ENCODE measurements at regions not wholly inside any gene's neighbourhood (a gene's known extent, or its start where the extent isn't known, plus 50 kb on each side); places are given as distances from the start of the nearest gene placed in this dataset.

DNA sequence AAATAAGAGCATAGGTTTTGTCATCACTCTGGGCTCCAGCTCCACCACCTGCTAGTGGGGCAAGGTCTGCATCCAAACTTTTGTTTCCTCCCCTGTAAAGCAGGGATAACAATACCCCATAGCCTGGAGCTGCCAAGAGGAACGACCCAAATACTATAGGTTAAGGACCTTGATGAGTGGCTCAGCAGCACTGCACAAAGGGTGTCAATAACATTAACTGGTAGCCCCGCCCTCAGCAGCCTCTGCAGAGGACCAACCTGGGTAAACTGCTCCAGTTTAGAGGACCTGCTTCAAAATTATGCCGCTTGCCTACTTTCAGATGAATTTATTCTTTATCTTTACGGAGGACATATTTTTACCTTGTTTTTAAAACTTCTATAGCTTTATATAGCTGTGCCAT, 65.8 kb upstream of the RIOK3 start:
- TF ChIP-seq POLR2AphosphoS5 (IDR thresholded peaks at IDR 0.05; ENCODE audit: low read depth, low read length): no peak

DNA sequence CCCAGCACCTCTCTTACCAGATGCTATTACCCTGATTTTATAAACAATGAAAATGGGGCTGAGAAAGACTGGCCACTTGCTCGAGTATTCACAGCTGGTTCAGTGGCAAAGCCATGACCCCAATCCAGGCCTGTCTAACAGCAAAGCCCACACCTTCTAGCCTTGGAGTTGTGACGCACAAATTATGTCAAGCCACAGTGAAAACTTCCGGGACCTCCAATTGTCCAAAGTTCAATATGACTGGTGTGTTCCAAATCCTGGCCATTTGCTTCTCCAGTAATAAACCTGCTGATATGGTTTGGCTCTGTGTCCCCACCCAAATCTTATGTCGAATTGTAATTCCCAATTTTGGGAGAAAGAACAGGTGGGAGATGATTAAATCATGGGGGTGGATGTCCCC, 64.7 kb upstream of the RIOK3 start:
- TF ChIP-seq SIN3A (IDR thresholded peaks at IDR 0.05; ENCODE audit: borderline replicate concordance, insufficient read depth, low read length) (no peak), TAF1 (IDR thresholded peaks at IDR 0.05; ENCODE audit: borderline replicate concordance, insufficient read depth, low read length) (no peak), POLR2AphosphoS5 (IDR thresholded peaks at IDR 0.05; ENCODE audit: low read depth, low read length) (no peak), FOXP2 (optimal IDR thresholded peaks at IDR 0.05; ENCODE audit: borderline replicate concordance, extremely low read depth, extremely low read length, insufficient read depth) (no peak)
- TF ChIP-seq, protein P1, sequence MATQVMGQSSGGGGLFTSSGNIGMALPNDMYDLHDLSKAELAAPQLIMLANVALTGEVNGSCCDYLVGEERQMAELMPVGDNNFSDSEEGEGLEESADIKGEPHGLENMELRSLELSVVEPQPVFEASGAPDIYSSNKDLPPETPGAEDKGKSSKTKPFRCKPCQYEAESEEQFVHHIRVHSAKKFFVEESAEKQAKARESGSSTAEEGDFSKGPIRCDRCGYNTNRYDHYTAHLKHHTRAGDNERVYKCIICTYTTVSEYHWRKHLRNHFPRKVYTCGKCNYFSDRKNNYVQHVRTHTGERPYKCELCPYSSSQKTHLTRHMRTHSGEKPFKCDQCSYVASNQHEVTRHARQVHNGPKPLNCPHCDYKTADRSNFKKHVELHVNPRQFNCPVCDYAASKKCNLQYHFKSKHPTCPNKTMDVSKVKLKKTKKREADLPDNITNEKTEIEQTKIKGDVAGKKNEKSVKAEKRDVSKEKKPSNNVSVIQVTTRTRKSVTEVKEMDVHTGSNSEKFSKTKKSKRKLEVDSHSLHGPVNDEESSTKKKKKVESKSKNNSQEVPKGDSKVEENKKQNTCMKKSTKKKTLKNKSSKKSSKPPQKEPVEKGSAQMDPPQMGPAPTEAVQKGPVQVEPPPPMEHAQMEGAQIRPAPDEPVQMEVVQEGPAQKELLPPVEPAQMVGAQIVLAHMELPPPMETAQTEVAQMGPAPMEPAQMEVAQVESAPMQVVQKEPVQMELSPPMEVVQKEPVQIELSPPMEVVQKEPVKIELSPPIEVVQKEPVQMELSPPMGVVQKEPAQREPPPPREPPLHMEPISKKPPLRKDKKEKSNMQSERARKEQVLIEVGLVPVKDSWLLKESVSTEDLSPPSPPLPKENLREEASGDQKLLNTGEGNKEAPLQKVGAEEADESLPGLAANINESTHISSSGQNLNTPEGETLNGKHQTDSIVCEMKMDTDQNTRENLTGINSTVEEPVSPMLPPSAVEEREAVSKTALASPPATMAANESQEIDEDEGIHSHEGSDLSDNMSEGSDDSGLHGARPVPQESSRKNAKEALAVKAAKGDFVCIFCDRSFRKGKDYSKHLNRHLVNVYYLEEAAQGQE (IDR thresholded peaks at IDR 0.05; ENCODE audit: insufficient read depth in 1 of 2, low read depth in 2 of 2, low read length in 2 of 2): no peak

DNA sequence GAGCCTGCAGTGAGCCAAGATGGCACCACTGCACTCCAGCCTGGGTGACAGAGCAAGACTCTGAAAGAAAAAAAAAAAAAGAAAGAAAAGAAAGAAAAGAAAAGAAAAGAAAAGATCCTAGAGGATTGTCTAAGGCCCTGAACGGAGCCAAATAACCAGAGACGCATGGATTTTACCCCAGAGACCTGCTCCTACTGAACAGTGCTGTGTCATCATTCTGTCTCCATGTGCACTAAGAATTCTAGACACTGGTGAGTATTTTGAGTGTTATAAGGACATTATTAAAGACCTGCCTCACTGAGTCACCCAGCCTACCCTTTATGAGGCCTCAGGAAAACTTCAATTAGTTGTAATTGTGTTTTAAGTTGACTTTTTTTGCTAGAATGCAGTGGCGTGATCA, 61.9 kb upstream of the RIOK3 start:
- TF ChIP-seq SIN3A (IDR thresholded peaks at IDR 0.05; ENCODE audit: borderline replicate concordance, insufficient read depth, low read length) (no peak), TAF1 (IDR thresholded peaks at IDR 0.05; ENCODE audit: borderline replicate concordance, insufficient read depth, low read length) (no peak), FOXP2 (optimal IDR thresholded peaks at IDR 0.05; ENCODE audit: borderline replicate concordance, extremely low read depth, extremely low read length, insufficient read depth) (no peak), POLR2AphosphoS5 (IDR thresholded peaks at IDR 0.05; ENCODE audit: low read depth, low read length) (no peak)
- TF ChIP-seq, protein P1 (IDR thresholded peaks at IDR 0.05; ENCODE audit: insufficient read depth in 1 of 2, low read depth in 2 of 2, low read length in 2 of 2): no peak

DNA sequence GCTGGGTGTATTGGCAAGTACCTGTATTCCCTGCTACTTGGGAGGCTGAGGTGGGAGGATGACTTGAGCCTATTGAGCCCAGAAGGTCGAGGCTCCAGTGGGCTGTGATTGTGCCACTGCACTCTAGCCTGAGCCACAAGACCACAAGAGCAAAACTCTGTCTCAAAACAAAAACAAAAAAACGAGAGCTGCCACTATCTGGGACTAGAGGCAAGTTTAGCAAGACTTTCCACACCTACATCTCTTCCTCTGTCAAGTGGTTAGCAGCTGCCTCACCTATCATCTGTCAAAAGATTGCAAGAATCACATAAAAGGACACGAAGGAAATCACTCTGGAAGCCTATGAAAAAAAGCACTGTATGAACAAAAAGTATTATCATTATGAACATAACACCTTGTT, 55.2 kb upstream of the RIOK3 start:
- TF ChIP-seq SIN3A (IDR thresholded peaks at IDR 0.05; ENCODE audit: borderline replicate concordance, insufficient read depth, low read length) (no peak), FOXP2 (optimal IDR thresholded peaks at IDR 0.05; ENCODE audit: borderline replicate concordance, extremely low read depth, extremely low read length, insufficient read depth) (no peak), TAF1 (IDR thresholded peaks at IDR 0.05; ENCODE audit: borderline replicate concordance, insufficient read depth, low read length) (no peak), POLR2AphosphoS5 (IDR thresholded peaks at IDR 0.05; ENCODE audit: low read depth, low read length) (no peak)
- TF ChIP-seq, protein P1 (IDR thresholded peaks at IDR 0.05; ENCODE audit: insufficient read depth in 1 of 2, low read depth in 2 of 2, low read length in 2 of 2): no peak

DNA sequence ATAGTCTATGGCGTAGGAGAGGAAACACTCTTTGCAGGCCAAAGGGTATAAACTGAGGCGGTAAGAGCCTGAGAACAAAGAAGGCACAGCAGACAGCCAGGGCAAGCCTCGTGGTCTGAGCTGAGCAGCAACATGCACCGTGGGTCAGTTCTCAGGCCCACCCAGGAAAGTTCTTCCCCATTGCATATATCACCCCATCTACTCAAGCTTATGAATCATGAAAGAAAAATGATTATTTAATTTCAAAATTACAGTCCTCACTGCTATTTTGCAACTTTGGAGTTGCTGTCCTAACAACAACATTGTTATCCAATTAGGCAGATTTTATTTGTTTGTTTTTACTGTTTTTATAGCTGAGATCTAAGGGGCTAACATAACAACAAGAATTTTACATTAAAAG, 54.7 kb upstream of the RIOK3 start:
- TF ChIP-seq SIN3A (IDR thresholded peaks at IDR 0.05; ENCODE audit: borderline replicate concordance, insufficient read depth, low read length): no peak
- no peak for TF ChIP-seq FOXP2 (optimal IDR thresholded peaks at IDR 0.05; ENCODE audit: borderline replicate concordance, extremely low read depth, extremely low read length, insufficient read depth)
- TF ChIP-seq, protein P1 (IDR thresholded peaks at IDR 0.05; ENCODE audit: insufficient read depth in 1 of 2, low read depth in 2 of 2, low read length in 2 of 2): no peak
- TF ChIP-seq TAF1 (IDR thresholded peaks at IDR 0.05; ENCODE audit: borderline replicate concordance, insufficient read depth, low read length): no peak
- no peak for TF ChIP-seq POLR2AphosphoS5 (IDR thresholded peaks at IDR 0.05; ENCODE audit: low read depth, low read length)

All from PFSK-1 (cell line).